Body of pancreas (tissue), 4 donors: ENCODE measurements at regions not wholly inside any gene's neighbourhood (a gene's known extent, or its start where the extent isn't known, plus 50 kb on each side); places are given as distances from the start of the nearest gene placed in this dataset.

Experiments used
- CTCF ChIP-seq, 7 experiments: fragments of 450-650 bp in 4 of 7; fragments of 200-600 bp in 3 of 7; sonication (generic) in 3 of 7; IDR thresholded peaks; one replicate each; pipeline ENCODE4 v1.5.1; 2016 to 2019; ENCODE audit warnings: antibody characterized with exemption in 7 of 7
- POLR2A ChIP-seq, 3 donors: fragments of 450-650 bp; IDR thresholded peaks; one replicate each; pipeline ENCODE4 v1.6.1; 2016; ENCODE audit warnings: antibody characterized with exemption in 3 of 3, mild to moderate bottlenecking in 2 of 3

DNA sequence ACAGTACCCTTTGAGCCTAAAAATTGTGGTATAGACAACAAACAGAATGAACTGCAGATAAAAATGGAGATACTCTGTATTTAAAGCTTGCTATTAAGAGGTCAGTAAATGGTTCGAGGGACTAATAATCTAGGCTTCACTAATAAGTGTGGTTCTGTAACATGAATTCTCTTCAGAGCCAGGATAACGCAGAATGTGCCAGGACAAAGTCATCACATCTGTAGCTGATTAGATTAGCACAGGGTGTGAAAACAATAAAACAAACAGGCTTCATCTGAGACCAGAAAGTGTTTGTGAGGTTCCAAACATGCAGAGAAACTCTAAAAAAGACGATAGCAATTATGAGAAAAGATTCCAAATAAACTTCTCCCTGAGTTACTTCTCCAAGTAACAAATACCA, 89.1 kb upstream of the LUZP2 start:
- TF ChIP-seq CTCF (IDR thresholded peaks at IDR 0.05) = no peak
- no peak for TF ChIP-seq POLR2A (IDR thresholded peaks at IDR 0.05)
